ENCODE measurements at regions not wholly inside any gene's neighbourhood (a gene's known extent, or its start where the extent isn't known, plus 50 kb on each side); places are given as distances from the start of the nearest gene placed in this dataset.

DNA sequence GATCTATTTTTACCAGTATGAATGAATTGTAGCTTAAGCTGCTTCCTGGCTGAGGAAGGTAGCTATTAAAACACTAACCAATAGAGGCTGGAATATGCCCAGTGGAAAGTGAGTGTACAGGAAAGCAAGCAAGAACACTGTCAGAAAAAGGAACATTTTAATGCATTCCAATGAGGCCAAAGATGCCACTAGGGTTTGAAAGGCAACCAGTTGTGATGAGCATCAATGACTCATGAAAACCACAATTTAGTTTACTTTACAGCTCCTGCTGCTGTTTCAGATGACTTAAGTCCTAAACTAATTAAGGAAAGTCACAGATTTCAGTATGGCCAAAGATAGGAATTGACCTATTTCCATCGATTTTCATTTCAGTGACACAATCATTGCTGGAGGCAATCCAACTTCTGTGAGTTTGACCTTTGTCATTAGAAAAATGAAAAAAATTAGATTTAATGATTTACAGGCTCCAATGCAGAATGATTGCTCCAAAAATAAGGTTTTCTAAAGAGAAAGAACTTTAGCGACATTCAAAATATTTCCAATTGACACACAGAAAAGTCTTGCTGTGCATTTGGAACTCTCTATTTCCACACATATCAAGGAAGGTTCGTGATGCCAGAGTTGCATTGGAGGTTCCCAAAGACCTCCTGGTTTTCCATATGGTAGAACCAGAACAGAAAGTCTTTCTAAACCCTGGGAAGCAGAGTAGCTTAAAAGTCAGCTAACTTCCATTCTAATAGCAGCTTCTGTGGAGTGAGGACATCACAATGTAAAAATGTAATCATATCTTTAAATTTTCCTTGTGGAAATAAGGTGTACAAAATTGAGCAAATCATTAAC lies 103.0 kb downstream of the SUCNR1 start:
- FAIRE-seq (no peak), DNase-seq (ENCODE audit: low read depth in 1 of 2, low spot score in 2 of 2) (no peak)
- Histone ChIP-seq H3K14ac (ENCODE audit: insufficient read length) (no peak overlapping the region), H4K20me1 (replicated peaks in 1 of 2; ENCODE audit: control insufficient read depth in 1 of 2, insufficient read depth in 2 of 2, low read length in 2 of 2) (no peaks in the 10 kb centered on the region), H3K18ac (ENCODE audit: extremely low read depth, low read length) (no peak overlapping the region), H3K36me3 (ENCODE audit: control insufficient read depth in 2 of 4, insufficient read depth in 4 of 4, low read length in 3 of 4) (no peaks in the 10 kb centered on the region), H2BK20ac (ENCODE audit: low read length) (no peak overlapping the region), H3K27me3 (replicated peaks in 1 of 4; ENCODE audit: control insufficient read depth in 3 of 4, extremely low read depth in 1 of 4, insufficient read depth in 3 of 4, low read length in 3 of 4) (no peaks in the 10 kb centered on the region), H2BK5ac (ENCODE audit: low read depth, low read length) (no peak overlapping the region), H4K5ac (ENCODE audit: insufficient read length, low read depth, low read length) (no peak overlapping the region), H3K23me2 (ENCODE audit: low read depth, low read length) (no peaks in the 10 kb centered on the region), H4K8ac (ENCODE audit: extremely low read depth, insufficient read depth, low read length) (no peak overlapping the region), H3K4me3 (ENCODE audit: extremely low read depth in 1 of 4, insufficient read depth in 2 of 4, low read depth in 3 of 4, low read length in 4 of 4) (no peak overlapping the region), H3K27ac (ENCODE audit: low read depth, low read length) (no peak overlapping the region), H4K91ac (replicated peaks; ENCODE audit: insufficient read length, low read length) (no peak overlapping the region), H3K23ac (ENCODE audit: insufficient read length) (no peak overlapping the region), H3K9me3 (ENCODE audit: insufficient read depth in 2 of 2, low read depth in 1 of 2, low read length in 1 of 2) (no peaks in the 10 kb centered on the region), H3K9ac (replicated peaks in 1 of 4; ENCODE audit: extremely low read depth in 1 of 4, low read depth in 3 of 4, low read length in 3 of 4) (no peak overlapping the region), H3K4me2 (ENCODE audit: insufficient read depth in 1 of 2, low read depth in 2 of 2, low read length in 2 of 2) (no peak overlapping the region), H2BK120ac (replicated peaks; ENCODE audit: low read depth, low read length) (no peak overlapping the region), H3K79me2 (ENCODE audit: control insufficient read depth in 1 of 2, insufficient read depth in 2 of 2, low read length in 2 of 2) (no peaks in the 10 kb centered on the region), H2AK5ac (ENCODE audit: low read depth, low read length) (no peak overlapping the region), H2BK15ac (ENCODE audit: low read length) (no peak overlapping the region), H3K4me1 (replicated peaks in 1 of 4; ENCODE audit: control insufficient read depth in 3 of 4, insufficient read depth in 4 of 4, low read length in 3 of 4) (0 out of 7 replicates have a peak, but pooled peaks cover 0 to 2% (median 0%) of the 10 kb centered on the region in 4 experiments), H2AFZ (ENCODE audit: low read length) (no peak overlapping the region), H3K4ac (replicated peaks; ENCODE audit: insufficient read length, low read depth, low read length) (no peak overlapping the region), H3K79me1 (ENCODE audit: low read depth, low read length) (no peaks in the 10 kb centered on the region), H3K56ac (replicated peaks; ENCODE audit: insufficient read length, low read depth, low read length) (no peak overlapping the region), H2BK12ac (ENCODE audit: low read depth, low read length) (no peak overlapping the region)
- CTCF ChIA-PET (ENCODE audit: partially characterized antibody), result interaction anchor here (0.6 kb wide), 1 partner anchor 24 kb away, joined by 3 read pairs; no protein-coding TSS in a partner anchor
- TF ChIP-seq TAF7 (optimal IDR thresholded peaks at IDR 0.05; ENCODE audit: borderline replicate concordance, low read depth, low read length) (no peak), MAFK (IDR thresholded peaks at IDR 0.05; ENCODE audit: low read depth, low read length) (no peak), GTF2F1 (IDR thresholded peaks at IDR 0.05; ENCODE audit: borderline replicate concordance, low read depth, low read length) (no peak), CHD2 (IDR thresholded peaks at IDR 0.05; ENCODE audit: low read length) (no peak), POU5F1 (IDR thresholded peaks at IDR 0.05; ENCODE audit: low read depth, low read length) (no peak), GABPA (IDR thresholded peaks at IDR 0.05; ENCODE audit: borderline replicate concordance, insufficient read depth, low read length) (no peak), CTBP2 (IDR thresholded peaks at IDR 0.05; ENCODE audit: borderline replicate concordance, insufficient read depth, insufficient read length, low read length) (no peak), ZNF274 (IDR thresholded peaks at IDR 0.05; ENCODE audit: borderline replicate concordance, extremely low read depth, low read length) (no peak), KDM4A (IDR thresholded peaks at IDR 0.05; ENCODE audit: low read depth, low read length, severe bottlenecking) (no peak), SIRT6 (IDR thresholded peaks at IDR 0.05; ENCODE audit: low read length) (no peak), FOSL1 (IDR thresholded peaks at IDR 0.05; ENCODE audit: insufficient read depth, low read depth, low read length) (no peak)
- TF ChIP-seq, protein P1, sequence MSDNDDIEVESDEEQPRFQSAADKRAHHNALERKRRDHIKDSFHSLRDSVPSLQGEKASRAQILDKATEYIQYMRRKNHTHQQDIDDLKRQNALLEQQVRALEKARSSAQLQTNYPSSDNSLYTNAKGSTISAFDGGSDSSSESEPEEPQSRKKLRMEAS (IDR thresholded peaks at IDR 0.05), result no peak
- POLR2A ChIA-PET (ENCODE audit: partially characterized antibody), result no interaction called here
- WGBS, 2 experiments (ENCODE audit: extremely low coverage in 1 of 2, insufficient coverage in 1 of 2, insufficient read length in 1 of 2, insufficient replicate concordance in 2 of 2, low coverage in 1 of 2, low lambda C conversion rate in 2 of 2, missing lambda C conversion rate in 1 of 2), result 75% methylated on average over 3 of the region's 3 CpGs; no CpG with 5 or more reads in 1 of the 2 experiments
